ENCODE measurements at regions not wholly inside any gene's neighbourhood (a gene's known extent, or its start where the extent isn't known, plus 50 kb on each side); places are given as distances from the start of the nearest gene placed in this dataset.

DNA sequence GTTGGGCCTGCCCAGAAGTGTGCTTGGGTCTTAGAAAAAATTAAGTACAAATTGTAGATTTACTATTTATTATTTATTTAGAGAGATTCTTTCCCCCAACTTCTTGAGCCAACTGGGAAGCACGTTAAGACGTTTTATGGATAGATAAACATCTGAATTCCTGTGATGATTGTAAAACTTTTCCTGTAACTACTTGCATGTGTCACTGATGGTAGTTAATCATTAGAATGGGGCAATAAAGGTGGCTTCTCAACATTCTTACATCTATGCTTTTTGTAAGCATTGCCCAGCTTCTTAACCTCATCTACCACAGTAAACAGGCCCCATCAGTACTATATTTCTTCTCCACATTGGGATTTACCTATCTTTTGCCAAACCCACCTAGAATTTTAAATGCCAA is 559.8 kb downstream of the LMO4 start:
- intact Hi-C loops (cut with DNase I), result no loop called here
- Histone ChIP-seq H3K27ac (no peak overlapping the region), H3K36me3 (replicated peaks in 1 of 2; ENCODE audit: insufficient read depth in 1 of 2, low read depth in 2 of 2) (no peaks in the 10 kb centered on the region), H3K4me1 (no peaks in the 10 kb centered on the region), H3K27me3 (no peaks in the 10 kb centered on the region), H3K4me3 (no peak overlapping the region), H3K9me3 (no peaks in the 10 kb centered on the region)
- 35 to 46% methylated on average over 2 of the region's 2 CpGs for WGBS, 2 donors
- DNase-seq (no peak), ATAC-seq (no peak)
- TF ChIP-seq, protein P1, sequence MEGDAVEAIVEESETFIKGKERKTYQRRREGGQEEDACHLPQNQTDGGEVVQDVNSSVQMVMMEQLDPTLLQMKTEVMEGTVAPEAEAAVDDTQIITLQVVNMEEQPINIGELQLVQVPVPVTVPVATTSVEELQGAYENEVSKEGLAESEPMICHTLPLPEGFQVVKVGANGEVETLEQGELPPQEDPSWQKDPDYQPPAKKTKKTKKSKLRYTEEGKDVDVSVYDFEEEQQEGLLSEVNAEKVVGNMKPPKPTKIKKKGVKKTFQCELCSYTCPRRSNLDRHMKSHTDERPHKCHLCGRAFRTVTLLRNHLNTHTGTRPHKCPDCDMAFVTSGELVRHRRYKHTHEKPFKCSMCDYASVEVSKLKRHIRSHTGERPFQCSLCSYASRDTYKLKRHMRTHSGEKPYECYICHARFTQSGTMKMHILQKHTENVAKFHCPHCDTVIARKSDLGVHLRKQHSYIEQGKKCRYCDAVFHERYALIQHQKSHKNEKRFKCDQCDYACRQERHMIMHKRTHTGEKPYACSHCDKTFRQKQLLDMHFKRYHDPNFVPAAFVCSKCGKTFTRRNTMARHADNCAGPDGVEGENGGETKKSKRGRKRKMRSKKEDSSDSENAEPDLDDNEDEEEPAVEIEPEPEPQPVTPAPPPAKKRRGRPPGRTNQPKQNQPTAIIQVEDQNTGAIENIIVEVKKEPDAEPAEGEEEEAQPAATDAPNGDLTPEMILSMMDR (IDR thresholded peaks at IDR 0.05), result no peak
- no peak for TF ChIP-seq POLR2A (IDR thresholded peaks at IDR 0.05)

DNA sequence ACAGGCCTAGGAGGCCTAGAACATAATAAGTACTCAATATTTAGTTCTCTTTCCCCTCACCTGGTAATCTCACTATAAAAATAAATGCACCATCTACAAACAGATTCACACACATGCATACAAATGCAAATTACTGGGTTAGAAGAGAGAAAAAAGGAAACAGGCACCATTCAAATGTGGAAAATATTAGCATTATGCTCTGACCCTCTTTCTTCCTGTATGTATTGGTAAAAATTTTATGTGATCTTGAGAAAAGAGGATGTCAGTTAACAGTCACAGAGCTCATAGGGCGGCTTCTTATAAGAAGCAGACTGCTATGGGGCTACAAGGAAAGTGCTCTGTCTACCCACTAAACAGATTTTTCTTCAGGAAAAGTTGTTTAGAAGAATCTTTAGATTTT is 565.4 kb downstream of the LMO4 start:
- DNase-seq (no peak), ATAC-seq (no peak)
- H3K27me3 ChIP-seq, result no peaks in the 10 kb centered on the region
- H3K4me1 ChIP-seq, result no peaks in the 10 kb centered on the region
- no peak overlapping the region for H3K4me3 ChIP-seq
- WGBS, 2 donors, result 96 to 97% methylated on average over 1 of the region's 1 CpG
- H3K9me3 ChIP-seq, result no peaks in the 10 kb centered on the region
- intact Hi-C loops (cut with DNase I), result no loop called here
- TF ChIP-seq, protein P1 (IDR thresholded peaks at IDR 0.05), result no peak
- no peak for TF ChIP-seq POLR2A (IDR thresholded peaks at IDR 0.05)
- H3K27ac ChIP-seq, result no peak overlapping the region
- no peaks in the 10 kb centered on the region for H3K36me3 ChIP-seq (replicated peaks in 1 of 2; ENCODE audit: insufficient read depth in 1 of 2, low read depth in 2 of 2)

DNA sequence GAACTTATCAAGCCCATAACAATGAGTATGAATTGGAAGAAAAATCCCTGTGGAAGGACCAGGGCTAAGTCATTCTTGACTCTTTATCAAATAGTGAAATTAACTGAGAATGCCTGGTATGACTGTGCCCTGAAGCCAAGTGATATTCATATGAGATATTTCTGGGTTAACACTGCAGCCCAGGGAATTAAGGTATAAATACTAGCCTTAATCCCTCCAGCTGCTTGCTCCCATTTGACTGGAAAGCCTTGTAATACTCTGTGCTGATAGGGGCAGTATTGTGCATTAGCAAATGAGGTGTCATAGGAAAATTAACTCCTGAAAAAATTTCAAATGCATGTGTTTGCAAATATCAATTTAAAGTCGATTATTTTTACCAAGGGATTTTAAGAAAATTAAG is 568.8 kb downstream of the LMO4 start:
- H3K9me3 ChIP-seq, result no peaks in the 10 kb centered on the region
- no peak overlapping the region for H3K4me3 ChIP-seq
- WGBS, 2 donors, result 19 to 38% methylated on average over 1 of the region's 1 CpG
- no peaks in the 10 kb centered on the region for H3K4me1 ChIP-seq
- no peaks in the 10 kb centered on the region for H3K27me3 ChIP-seq
- DNase-seq, result no peak
- no peak for TF ChIP-seq POLR2A (IDR thresholded peaks at IDR 0.05)
- TF ChIP-seq, protein P1 (IDR thresholded peaks at IDR 0.05), result no peak
- intact Hi-C loops (cut with DNase I), result no loop called here
- H3K36me3 ChIP-seq (replicated peaks in 1 of 2; ENCODE audit: insufficient read depth in 1 of 2, low read depth in 2 of 2), result no peaks in the 10 kb centered on the region
- no peak overlapping the region for H3K27ac ChIP-seq
- ATAC-seq, result no peak

DNA sequence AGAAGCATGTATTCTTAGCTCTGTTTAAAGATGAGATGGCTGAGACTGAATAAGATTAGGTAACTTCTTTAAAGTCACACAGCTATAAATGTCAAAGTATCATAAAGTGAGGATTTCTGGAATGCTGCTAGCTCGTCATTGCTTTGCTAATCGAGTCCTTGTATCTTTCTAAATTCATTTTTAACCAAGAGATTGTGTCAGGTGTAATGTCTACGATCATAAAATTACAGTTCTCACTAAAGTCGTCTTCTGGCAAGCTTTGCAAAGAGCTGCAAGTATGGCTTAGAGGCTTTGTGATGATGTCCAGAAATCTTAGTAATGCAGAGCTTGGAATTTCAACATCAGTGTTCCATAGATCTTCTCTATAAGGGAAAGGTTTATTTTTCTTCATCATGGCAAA is 569.8 kb downstream of the LMO4 start:
- Histone ChIP-seq H3K9me3 (no peaks in the 10 kb centered on the region), H3K4me3 (no peak overlapping the region), H3K36me3 (replicated peaks in 1 of 2; ENCODE audit: insufficient read depth in 1 of 2, low read depth in 2 of 2) (no peaks in the 10 kb centered on the region), H3K4me1 (no peaks in the 10 kb centered on the region), H3K27me3 (no peaks in the 10 kb centered on the region), H3K27ac (no peak overlapping the region)
- DNase-seq (no peak), ATAC-seq (no peak)
- TF ChIP-seq, protein P1 (IDR thresholded peaks at IDR 0.05), result no peak
- no peak for TF ChIP-seq POLR2A (IDR thresholded peaks at IDR 0.05)
- 61 to 67% methylated on average over 4 of the region's 4 CpGs for WGBS, 2 donors
- intact Hi-C loops (cut with DNase I), result no loop called here

DNA sequence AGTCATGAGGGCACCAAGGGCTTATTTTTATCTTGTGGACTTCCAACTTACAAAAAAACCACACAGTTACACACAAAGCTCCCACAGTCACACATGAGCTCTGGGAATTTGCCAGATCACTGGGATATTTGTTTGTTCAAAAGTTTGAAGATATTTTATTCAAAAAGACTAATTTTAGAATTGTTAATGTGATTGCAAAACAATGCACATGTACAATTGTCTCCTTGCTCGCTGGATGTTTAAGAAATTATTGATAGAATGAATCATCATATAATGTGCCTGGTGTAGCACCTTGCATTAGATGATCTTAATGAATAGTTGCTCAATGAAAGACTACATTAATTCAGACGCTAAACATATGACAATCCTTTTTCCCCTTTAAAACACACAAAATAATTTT is 570.3 kb downstream of the LMO4 start:
- H3K9me3 ChIP-seq, result no peaks in the 10 kb centered on the region
- no peaks in the 10 kb centered on the region for H3K27me3 ChIP-seq
- DNase-seq (no peak), ATAC-seq (no peak)
- no peak overlapping the region for H3K27ac ChIP-seq
- WGBS, 2 donors, result 25 to 45% methylated on average over 2 of the region's 2 CpGs
- no peaks in the 10 kb centered on the region for H3K36me3 ChIP-seq (replicated peaks in 1 of 2; ENCODE audit: insufficient read depth in 1 of 2, low read depth in 2 of 2)
- no peak overlapping the region for H3K4me3 ChIP-seq
- TF ChIP-seq, protein P1 (IDR thresholded peaks at IDR 0.05), result no peak
- no peak for TF ChIP-seq POLR2A (IDR thresholded peaks at IDR 0.05)
- intact Hi-C loops (cut with DNase I), result no loop called here
- H3K4me1 ChIP-seq, result no peaks in the 10 kb centered on the region

Data from body of pancreas (tissue), 4 donors.